Activated naive CD4-positive, alpha-beta T cell treated with anti-CD3 and anti-CD28 coated beads, Interleukin-2, amount 10 ng/mL, durations not matched to agents 7 days and 5 days (primary cell): ENCODE measurements at regions not wholly inside any gene's neighbourhood (a gene's known extent, or its start where the extent isn't known, plus 50 kb on each side); places are given as distances from the start of the nearest gene placed in this dataset.

ENCODE experiments used
- CTCF ChIA-PET: fragments of 350-600 bp; sonication (Branson Sonifier 250); formaldehyde crosslinking; loops from one replicate; lab custom pipeline; 2021; ENCODE audit warnings: antibody characterized with exemption; lab: Charles Lee
- DNase-seq: peaks from one replicate; pipeline ENCODE4 v3.0.0-alpha.2; 2020
- H3K27ac Mint-ChIP-seq: one replicate; pipeline ENCODE4 v1.8.0; 2021; ENCODE audit warnings: mild to moderate bottlenecking, moderate library complexity, mixed read lengths
- H3K27me3 Mint-ChIP-seq: one replicate; pipeline ENCODE4 v1.8.0; 2021; ENCODE audit warnings: mild to moderate bottlenecking, mixed read lengths
- H3K36me3 Mint-ChIP-seq: one replicate; pipeline ENCODE4 v1.8.0; 2021; ENCODE audit warnings: mixed read lengths
- H3K4me1 Mint-ChIP-seq: one replicate; pipeline ENCODE4 v1.8.0; 2021; ENCODE audit warnings: mixed read lengths
- H3K4me3 Mint-ChIP-seq: one replicate; pipeline ENCODE4 v1.8.0; 2021; ENCODE audit warnings: mild to moderate bottlenecking, moderate library complexity, mixed read lengths
- H3K9me3 Mint-ChIP-seq: one replicate; pipeline ENCODE4 v1.8.0; 2021; ENCODE audit warnings: mixed read lengths

DNA sequence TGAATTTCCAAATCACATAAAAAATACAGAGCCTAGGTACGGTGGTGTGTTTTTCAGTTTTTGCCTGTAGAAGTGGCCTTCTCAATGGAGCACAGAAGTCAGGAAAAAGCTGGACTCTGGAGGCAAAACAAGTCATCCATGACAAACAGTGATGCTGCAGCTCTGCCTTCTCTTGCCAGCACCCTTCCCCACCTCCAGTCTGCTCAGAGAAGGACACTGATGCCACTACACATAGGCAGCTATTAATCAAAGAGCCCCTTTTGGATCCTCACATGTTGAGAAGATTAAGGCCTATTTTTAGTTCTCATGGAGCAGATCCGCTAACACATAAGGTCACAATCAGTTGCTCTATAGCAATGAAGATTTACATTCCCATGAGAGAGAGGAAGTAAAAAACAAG is 181.6 kb upstream of the GALNT5 start:
- DNase-seq, result no peak
- CTCF ChIA-PET, result no interaction called here
- H3K36me3 Mint-ChIP-seq, result no peaks in the 10 kb centered on the region
- H3K27me3 Mint-ChIP-seq, result no peaks in the 10 kb centered on the region
- H3K4me3 Mint-ChIP-seq, result no peak overlapping the region
- H3K4me1 Mint-ChIP-seq, result no peaks in the 10 kb centered on the region
- H3K27ac Mint-ChIP-seq, result no peak overlapping the region
- no peaks in the 10 kb centered on the region for H3K9me3 Mint-ChIP-seq

DNA sequence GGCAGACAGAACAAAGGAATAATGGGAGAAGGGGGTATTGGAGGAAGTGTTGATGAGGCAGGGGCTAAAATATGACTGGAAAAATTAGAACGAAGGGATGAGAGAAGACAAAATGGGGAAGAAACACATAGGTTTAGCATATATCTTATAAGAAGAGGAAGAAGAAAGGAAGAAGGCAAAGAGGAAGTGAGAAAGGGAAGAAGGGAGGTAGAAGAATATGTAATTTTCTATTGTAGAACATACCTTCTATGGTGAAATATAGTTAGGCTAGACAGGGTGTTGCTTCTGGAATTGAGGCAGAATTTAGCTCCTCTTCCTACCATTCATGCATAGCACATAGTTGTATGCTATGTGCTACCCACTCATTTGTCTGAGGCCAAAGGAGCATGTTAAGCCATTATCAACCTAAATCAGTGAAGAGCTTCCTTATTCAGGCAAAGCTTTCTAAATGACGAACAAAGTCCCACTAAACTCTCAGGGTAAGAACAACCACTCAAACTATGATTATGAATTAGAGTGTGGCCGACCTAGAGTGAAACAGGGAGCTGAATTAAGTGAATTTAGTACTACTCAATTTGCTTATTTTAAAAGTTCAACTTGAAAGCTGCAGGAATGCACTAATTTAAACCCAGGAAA is 180.9 kb upstream of the GALNT5 start:
- H3K36me3 Mint-ChIP-seq, result no peaks in the 10 kb centered on the region
- no peaks in the 10 kb centered on the region for H3K9me3 Mint-ChIP-seq
- CTCF ChIA-PET, result no interaction called here
- no peaks in the 10 kb centered on the region for H3K4me1 Mint-ChIP-seq
- no peak overlapping the region for H3K4me3 Mint-ChIP-seq
- no peaks in the 10 kb centered on the region for H3K27me3 Mint-ChIP-seq
- H3K27ac Mint-ChIP-seq, result no peak overlapping the region
- no peak for DNase-seq

DNA sequence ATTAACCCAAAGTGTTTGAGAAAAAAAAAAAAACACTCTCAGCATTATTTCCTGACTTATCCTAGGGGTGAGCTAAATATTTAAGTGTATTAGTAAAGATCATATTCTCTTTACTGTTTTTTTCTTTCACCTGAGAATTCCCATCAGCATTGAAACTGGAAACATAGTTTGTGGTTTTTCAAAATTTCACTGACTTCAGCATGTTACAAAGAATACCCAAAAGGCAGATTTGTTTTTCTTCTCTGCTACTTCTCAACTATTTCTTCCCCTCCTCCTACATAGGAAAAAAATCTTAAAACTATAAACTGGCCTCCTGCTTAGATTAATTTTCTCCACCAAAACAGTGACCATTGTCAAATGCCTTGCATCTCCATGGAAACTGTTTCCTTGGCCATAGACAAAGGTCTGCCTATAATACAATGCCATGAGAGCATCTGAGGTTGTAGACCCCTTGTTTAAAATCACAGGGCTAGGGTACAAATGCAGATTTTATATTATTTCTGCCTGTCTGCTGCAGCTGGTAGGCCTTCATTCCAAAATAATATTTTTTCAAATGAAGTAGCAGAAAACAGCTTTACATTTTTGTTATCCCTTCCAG is 179.7 kb upstream of the GALNT5 start:
- no peaks in the 10 kb centered on the region for H3K4me1 Mint-ChIP-seq
- no peak overlapping the region for H3K4me3 Mint-ChIP-seq
- no peaks in the 10 kb centered on the region for H3K36me3 Mint-ChIP-seq
- CTCF ChIA-PET, result no interaction called here
- no peak for DNase-seq
- no peaks in the 10 kb centered on the region for H3K27me3 Mint-ChIP-seq
- no peak overlapping the region for H3K27ac Mint-ChIP-seq
- H3K9me3 Mint-ChIP-seq, result no peaks in the 10 kb centered on the region

DNA sequence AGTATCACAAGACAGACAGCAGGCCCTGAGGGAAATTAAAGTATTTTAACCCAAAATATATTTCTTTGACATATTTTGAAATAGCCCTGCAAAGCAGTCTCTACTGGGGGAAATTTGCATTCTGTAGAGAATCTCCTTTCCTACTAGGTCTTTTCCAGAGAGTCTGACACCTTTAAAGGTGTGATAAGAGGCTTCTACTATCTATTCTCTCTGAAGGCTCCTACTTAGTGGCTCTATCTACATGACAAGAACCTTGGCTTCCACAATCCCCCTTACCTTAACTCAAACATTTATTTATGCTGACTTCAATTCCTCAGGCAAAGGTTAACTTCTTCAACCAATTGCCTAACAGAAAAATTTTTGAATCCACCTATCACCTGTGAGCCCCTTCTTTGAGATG is 174.6 kb upstream of the GALNT5 start:
- no peak for DNase-seq
- CTCF ChIA-PET, result no interaction called here
- Mint-ChIP-seq H3K27me3 (no peaks in the 10 kb centered on the region), H3K27ac (no peak overlapping the region), H3K9me3 (no peaks in the 10 kb centered on the region), H3K4me1 (no peaks in the 10 kb centered on the region), H3K4me3 (no peak overlapping the region), H3K36me3 (no peaks in the 10 kb centered on the region)

DNA sequence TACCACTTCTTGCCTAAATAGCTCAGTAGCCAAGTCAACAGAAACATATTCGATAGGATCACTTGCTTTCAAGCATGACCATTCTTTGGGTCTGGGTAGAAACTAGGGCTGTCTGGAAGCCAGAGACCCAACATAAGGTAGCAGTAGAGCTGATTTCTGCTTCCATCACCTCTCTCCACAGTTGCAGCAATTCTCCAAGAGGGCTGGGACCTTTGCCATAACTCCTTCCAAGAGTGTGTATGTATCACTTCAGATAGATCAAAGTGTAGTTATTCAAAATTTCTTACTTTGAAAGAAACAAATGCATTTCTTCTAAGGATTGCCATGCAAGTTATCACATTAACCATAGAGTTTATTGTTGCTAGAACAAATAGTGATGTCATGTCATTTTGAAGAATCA is 172.0 kb upstream of the GALNT5 start:
- H3K36me3 Mint-ChIP-seq, result no peaks in the 10 kb centered on the region
- no peaks in the 10 kb centered on the region for H3K9me3 Mint-ChIP-seq
- CTCF ChIA-PET, result no interaction called here
- no peaks in the 10 kb centered on the region for H3K27me3 Mint-ChIP-seq
- no peak overlapping the region for H3K27ac Mint-ChIP-seq
- no peak for DNase-seq
- H3K4me3 Mint-ChIP-seq, result no peak overlapping the region
- no peaks in the 10 kb centered on the region for H3K4me1 Mint-ChIP-seq

DNA sequence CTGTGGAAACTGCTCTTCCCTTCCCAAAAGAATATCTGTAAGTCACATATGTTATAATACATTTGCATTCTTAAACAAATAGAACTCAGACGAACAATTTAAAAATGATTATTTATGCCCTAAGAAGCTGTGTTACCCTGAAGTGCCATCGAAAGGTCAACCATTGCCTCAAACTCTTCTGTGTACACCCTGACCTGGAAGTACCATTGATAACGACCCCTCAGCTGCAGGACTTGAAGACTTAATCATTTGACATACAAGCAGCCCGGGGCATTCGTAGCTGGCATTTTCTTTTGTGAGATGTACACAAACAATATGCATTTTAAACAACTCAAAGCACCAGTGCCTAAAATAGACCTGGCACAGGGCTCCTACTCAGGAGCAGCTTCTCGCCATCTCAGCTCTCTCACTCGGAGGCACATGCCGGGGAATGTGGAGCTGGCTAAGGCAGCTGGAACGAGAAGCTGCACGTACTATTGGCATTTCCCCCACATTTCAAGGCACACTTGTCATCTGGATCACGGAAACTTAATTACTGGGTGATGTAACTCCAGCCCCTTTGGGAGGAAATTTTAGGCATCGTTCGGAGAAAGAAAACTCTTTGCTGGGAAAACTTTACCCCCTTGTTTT is 170.0 kb upstream of the GALNT5 start:
- Mint-ChIP-seq H3K4me1 (no peaks in the 10 kb centered on the region), H3K27ac (no peak overlapping the region), H3K27me3 (no peaks in the 10 kb centered on the region), H3K36me3 (no peaks in the 10 kb centered on the region), H3K9me3 (no peaks in the 10 kb centered on the region), H3K4me3 (no peak overlapping the region)
- DNase-seq, result no peak
- CTCF ChIA-PET, result no interaction called here

DNA sequence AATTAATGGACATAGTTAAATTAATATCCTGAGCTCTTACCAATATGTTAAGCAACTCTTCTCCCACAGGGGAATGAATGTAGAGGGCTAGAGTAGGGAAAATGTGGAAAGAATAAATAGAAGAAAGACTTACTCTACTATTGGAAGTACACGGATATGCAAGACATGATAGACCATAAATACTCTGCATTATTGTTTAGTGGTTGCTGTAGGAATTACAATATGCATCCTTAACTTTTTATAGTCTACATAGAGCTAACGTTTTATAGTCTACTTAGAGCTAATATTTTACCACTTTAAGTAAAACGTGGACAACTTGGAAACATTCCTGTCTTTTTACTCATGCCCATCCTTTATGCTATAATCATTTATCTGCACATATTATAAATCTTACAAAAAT is 163.8 kb upstream of the GALNT5 start:
- CTCF ChIA-PET, result no interaction called here
- Mint-ChIP-seq H3K4me3 (no peak overlapping the region), H3K9me3 (peaks cover 2% of the 10 kb centered on the region), H3K36me3 (no peaks in the 10 kb centered on the region), H3K4me1 (no peaks in the 10 kb centered on the region), H3K27ac (no peak overlapping the region), H3K27me3 (no peaks in the 10 kb centered on the region)
- no peak for DNase-seq

DNA sequence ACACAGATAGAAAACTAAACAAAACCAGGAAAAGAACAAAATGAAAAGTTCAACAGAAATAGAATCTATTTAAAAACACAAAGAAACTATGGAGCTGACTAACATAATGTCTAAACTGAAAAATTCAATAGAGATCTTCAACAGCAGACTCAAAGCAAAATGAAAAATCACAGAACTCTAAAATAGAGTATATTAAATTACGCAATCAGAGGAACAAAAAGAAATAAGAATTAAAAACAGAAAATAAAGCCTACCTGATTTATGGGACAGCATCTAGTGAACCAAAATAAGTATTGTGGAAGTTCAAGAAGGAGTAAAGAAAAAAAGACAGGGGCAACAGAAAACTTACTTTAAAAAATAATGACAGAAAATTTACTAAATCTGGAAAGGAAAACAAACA is 152.1 kb upstream of the GALNT5 start:
- H3K36me3 Mint-ChIP-seq, result no peaks in the 10 kb centered on the region
- H3K4me3 Mint-ChIP-seq, result no peak overlapping the region
- no peaks in the 10 kb centered on the region for H3K9me3 Mint-ChIP-seq
- H3K27ac Mint-ChIP-seq, result no peak overlapping the region
- DNase-seq, result no peak
- no peaks in the 10 kb centered on the region for H3K4me1 Mint-ChIP-seq
- H3K27me3 Mint-ChIP-seq, result no peaks in the 10 kb centered on the region
- CTCF ChIA-PET, result no interaction called here

DNA sequence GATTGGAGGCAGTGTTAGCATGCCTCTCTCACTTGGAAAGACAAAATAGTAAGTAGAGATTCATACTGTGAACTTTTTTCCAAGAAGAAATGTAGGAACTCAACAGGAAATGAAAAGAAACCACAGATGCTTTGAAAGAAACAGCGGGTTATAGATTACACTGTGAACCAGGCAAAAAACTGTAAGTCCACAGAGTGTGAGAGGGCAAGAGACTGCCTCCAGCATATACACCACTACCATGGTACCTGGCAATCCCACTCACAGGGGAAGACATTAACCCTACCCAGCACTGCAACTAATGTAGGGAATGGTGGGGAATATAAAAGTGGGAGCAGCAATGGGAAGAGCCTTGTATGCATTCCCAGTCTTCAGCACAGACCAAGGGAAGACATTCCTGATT is 150.6 kb upstream of the GALNT5 start:
- DNase-seq, result no peak
- Mint-ChIP-seq H3K9me3 (no peaks in the 10 kb centered on the region), H3K27ac (no peak overlapping the region), H3K4me1 (no peaks in the 10 kb centered on the region), H3K36me3 (no peaks in the 10 kb centered on the region), H3K27me3 (no peaks in the 10 kb centered on the region), H3K4me3 (no peak overlapping the region)
- CTCF ChIA-PET, result no interaction called here

DNA sequence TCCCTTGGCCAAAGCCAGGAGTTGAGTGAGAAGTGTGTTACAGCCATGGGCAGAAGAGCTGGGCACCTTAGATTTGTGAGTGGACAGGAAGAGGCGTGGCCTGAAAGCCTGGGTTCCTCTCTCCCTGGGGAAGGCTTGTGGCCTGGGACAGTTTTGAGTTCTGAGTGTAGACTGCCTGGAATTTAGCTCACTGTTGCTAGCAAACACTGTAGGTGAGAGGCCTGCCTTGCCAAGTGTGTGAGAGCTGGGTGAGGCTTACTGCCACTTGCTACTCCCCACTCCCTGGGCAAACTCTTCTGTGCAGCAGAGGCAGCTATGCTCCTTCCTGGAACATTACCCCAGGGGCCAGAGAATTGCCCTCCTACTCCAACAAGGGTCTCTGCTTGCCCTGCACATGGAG is 150.0 kb upstream of the GALNT5 start:
- H3K4me1 Mint-ChIP-seq, result no peaks in the 10 kb centered on the region

DNA sequence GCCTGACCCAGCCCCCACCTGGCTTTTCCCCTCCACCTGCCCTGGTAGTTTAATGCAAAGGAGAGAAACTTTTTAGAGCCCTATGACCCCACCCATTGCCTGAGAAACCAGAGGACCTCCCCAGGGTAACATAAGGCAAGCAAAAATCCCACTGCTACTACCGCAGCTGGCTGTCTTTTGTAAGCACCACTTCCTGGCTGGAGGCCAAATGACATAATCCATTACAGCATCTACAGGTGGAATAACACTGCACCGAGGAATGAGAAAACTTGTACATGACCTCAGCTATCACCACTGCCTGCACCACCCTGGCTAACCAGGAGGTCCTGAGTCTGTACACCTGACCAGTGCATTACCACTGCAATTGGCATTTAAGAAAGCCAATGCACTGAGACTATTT is 149.6 kb upstream of the GALNT5 start:
- no peak for DNase-seq
- CTCF ChIA-PET, result no interaction called here
- no peak overlapping the region for H3K4me3 Mint-ChIP-seq
- no peak overlapping the region for H3K27ac Mint-ChIP-seq
- H3K9me3 Mint-ChIP-seq, result no peaks in the 10 kb centered on the region
- no peaks in the 10 kb centered on the region for H3K36me3 Mint-ChIP-seq
- no peaks in the 10 kb centered on the region for H3K4me1 Mint-ChIP-seq
- H3K27me3 Mint-ChIP-seq, result no peaks in the 10 kb centered on the region

More for the DNA sequence above, 150.0 kb upstream of the GALNT5 start:
- Mint-ChIP-seq H3K27me3 (no peaks in the 10 kb centered on the region), H3K9me3 (no peaks in the 10 kb centered on the region), H3K36me3 (no peaks in the 10 kb centered on the region), H3K27ac (no peak overlapping the region), H3K4me3 (no peak overlapping the region)
- no peak for DNase-seq
- CTCF ChIA-PET, result no interaction called here

DNA sequence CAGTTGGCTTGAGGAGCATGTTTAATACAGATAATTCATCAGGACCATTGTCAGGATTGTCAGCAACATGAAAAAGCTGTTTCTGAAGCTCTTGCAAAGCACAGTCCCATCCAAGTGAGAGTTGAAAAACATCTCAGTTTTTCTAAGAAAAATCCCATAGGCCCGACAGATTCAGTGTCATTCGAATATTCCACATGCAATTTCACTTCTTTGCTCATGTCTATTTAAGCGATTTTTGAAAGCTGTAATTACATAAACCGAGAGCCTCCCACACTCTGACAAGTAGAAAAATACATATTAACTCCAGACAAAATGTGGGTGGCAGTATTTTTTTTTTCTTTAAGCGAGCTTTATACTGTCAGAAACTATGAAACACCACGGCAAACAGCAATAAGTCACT is 134.7 kb upstream of the GALNT5 start:
- no peak overlapping the region for H3K4me3 Mint-ChIP-seq
- CTCF ChIA-PET, result no interaction called here
- no peaks in the 10 kb centered on the region for H3K36me3 Mint-ChIP-seq

DNA sequence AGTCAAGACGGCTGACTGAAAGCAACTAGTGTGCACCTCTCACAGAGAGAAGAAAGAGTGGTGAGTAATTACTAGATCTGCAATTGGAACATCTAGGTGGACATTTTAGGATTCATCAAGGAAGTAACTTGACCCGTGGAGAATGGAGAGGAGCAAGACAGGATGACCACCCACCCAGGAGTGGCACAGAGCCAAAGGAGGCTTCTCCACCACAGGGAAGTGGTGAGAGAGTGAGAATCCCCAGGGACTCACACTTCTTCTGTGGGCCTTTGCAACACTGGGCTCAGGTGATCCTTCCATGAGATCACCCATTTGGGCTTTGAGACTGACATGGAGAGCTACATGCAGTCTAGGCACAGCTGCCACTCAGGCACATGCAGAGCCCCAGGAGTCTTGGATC is 132.8 kb upstream of the GALNT5 start:
- CTCF ChIA-PET, result no interaction called here
- no peaks in the 10 kb centered on the region for H3K36me3 Mint-ChIP-seq
- no peaks in the 10 kb centered on the region for H3K4me1 Mint-ChIP-seq
- no peaks in the 10 kb centered on the region for H3K27me3 Mint-ChIP-seq
- no peak for DNase-seq
- H3K9me3 Mint-ChIP-seq, result no peaks in the 10 kb centered on the region
- H3K27ac Mint-ChIP-seq, result no peak overlapping the region
- no peak overlapping the region for H3K4me3 Mint-ChIP-seq

More for the DNA sequence above, 134.7 kb upstream of the GALNT5 start:
- Mint-ChIP-seq H3K27me3 (no peaks in the 10 kb centered on the region), H3K27ac (no peak overlapping the region), H3K4me1 (no peaks in the 10 kb centered on the region), H3K9me3 (no peaks in the 10 kb centered on the region)
- no peak for DNase-seq

DNA sequence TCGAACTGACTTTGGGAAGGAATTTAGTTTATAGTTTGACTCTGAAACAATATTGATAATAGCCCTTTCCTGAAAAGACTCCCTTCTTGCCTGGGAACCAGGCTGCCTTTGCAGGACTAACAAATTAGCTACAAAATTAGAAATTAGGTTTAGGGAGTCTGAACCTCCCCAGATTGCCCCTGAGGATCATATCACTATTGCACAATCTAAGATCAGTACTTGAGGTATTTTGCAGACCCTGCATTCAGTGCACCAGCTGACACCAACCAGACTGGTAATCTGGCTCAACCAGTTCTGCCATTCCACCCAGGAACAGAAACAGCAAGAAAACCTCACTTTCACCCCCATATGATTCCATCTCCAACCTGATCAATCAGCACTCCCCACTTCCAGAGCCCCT is 131.8 kb upstream of the GALNT5 start:
- Mint-ChIP-seq H3K4me1 (no peaks in the 10 kb centered on the region), H3K27me3 (no peaks in the 10 kb centered on the region), H3K9me3 (no peaks in the 10 kb centered on the region), H3K27ac (no peak overlapping the region), H3K4me3 (no peak overlapping the region), H3K36me3 (no peaks in the 10 kb centered on the region)
- CTCF ChIA-PET, result no interaction called here
- DNase-seq, result no peak

DNA sequence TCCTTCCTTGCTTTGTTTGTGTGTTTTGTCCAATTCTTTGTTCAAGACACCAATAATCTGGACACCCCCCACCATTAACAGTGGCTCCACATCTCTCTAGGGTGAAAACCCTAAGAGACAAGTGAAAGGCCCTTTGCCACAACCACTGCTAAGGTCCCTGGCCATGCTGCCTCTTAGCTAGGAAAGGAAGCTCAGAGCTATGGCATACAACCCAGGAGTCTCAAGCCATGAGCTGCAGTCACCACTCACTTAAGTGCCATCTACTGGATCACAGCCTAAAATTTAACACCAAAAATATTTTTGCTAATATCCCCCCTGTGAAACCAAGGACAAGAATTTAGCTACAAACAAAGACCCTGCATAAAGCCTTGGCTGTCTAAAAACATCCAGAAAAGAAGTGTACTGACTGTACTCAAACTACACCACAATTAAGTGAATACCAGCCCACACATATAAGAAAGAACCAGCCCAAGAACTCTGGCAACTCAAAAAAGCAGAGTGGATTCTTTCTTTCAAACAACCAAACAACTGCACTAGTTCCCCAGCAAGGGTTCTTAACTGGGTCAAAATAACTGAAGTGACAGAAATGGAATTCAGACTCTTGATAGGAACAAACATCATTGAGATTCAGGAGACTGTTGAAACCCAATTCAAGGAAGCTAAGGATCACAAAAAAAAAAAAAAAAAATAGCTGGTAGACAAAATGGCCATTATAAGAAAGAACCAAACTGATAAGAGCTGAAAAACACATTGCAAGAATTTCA is 130.1 kb upstream of the GALNT5 start:
- no peaks in the 10 kb centered on the region for H3K36me3 Mint-ChIP-seq
- CTCF ChIA-PET, result no interaction called here
- H3K27ac Mint-ChIP-seq, result no peak overlapping the region
- H3K4me1 Mint-ChIP-seq, result no peaks in the 10 kb centered on the region
- H3K9me3 Mint-ChIP-seq, result no peaks in the 10 kb centered on the region
- no peak for DNase-seq
- H3K27me3 Mint-ChIP-seq, result no peaks in the 10 kb centered on the region
- no peak overlapping the region for H3K4me3 Mint-ChIP-seq
